Central memory CD4-positive, alpha-beta T cell (primary cell): ENCODE measurements at regions not wholly inside any gene's neighbourhood (a gene's known extent, or its start where the extent isn't known, plus 50 kb on each side); places are given as distances from the start of the nearest gene placed in this dataset.

Experiments
- DNase-seq: peaks from one replicate; pipeline ENCODE4 v3.0.0; 2022

DNA sequence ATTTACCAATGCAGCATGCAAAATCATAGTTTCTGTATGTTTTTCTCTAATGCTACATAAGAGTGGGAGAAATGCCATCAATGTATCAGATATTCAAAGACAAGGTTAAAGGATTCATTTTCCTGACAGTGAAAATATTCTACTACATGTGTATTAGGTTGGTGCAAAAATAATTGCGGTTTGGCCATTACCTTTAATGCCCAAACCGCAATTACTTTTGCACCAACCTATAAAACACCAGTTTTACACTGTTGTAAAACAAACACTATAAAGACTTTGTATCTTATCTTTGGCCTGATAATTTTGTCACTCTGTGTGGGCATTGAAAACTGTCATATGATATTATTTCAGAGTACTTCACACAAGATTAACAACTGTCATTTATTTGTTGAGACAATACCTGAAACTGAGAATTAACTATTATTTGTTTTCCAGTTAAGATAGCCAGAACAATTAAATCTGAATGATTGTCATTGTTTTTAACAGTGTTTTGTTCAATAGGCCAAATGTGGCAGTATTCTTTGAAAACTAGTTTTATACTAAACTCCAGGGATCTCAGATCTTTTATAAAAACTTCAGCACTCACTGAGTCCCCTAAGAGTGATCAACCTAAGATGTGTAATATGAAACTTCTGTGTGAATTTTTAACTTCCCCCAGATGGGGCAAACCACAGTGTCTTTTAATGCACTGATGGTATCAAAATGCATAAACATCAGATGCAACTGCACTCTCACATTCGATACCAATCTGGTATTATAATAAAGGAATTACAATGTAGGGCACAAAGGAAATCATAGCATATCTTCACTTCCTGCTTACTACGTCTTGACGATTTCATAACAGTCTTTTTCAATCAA is 53.8 kb upstream of the FBN2 start:
- DNase-seq = no peak

DNA sequence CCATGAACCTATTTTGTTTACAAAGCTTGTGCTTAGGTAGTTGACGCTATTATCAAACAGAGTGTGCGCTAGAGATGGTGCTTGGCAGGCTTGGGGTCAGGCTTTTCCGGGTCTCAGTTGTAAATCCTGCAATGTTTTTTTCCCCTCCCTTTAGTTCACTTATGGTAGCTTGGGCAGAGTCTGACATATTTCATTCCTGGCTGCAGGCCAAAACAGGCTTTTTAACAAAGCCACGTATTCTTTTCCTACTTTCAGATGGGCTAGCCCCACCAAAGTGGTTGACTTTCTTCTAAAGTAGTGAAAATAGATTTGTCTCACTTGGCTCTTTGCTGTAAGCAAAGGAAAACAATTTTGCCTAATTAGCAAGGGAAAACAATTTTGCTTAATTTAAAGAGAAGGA is 58.0 kb upstream of the FBN2 start:
- no peak for DNase-seq

DNA sequence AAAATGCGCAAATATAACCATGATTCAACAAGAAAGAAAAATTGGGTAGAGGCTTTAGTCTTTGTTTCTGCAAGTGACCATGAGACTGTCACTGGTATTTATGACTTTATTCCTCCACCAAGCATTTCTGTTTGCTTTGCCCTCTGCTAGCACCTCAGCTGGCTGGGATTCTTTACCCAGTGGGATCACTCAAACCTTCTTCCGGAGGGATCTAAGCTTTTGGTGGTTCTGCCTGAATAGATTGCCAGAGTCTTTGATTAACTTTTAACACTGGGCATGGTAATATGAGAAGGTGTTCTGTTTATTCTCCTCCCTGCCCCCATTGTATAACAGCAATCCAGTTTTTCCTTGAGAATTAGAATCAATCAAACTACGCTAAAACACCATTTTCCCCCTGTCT is 59.1 kb upstream of the FBN2 start:
- DNase-seq = no peak

GRCh38 chr5:128613128-128613527 is 75.1 kb upstream of the FBN2 start:
- DNase-seq = no peak

DNA sequence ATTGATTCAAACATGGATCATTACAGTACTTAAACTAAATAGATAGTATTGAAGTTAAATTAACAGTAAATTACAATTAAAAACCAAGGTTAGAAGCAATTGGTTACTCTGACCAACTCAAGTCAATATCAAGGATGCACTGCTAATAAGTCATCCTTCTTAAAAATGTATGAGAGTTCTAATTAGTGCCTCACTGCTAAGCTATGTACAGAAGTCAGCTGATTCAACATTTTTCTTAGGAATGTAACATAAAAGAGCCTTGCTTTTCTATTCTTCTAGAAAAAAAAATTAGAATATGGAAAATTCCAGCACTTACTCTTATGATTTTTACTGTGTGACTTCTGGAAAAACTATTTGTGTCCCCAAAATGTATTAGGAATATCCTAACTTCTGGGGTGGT is 75.7 kb upstream of the FBN2 start:
- no peak for DNase-seq

- DNase-seq = no peak
These were observed 77.5 kb upstream of the FBN2 start for GRCh38 chr5:128615578-128615977.

GRCh38 chr5:128626536-128627090 is 88.6 kb upstream of the FBN2 start:
- DNase-seq = no peak

GRCh38 chr5:128627939-128628338 is 89.9 kb upstream of the FBN2 start:
- DNase-seq = no peak

DNA sequence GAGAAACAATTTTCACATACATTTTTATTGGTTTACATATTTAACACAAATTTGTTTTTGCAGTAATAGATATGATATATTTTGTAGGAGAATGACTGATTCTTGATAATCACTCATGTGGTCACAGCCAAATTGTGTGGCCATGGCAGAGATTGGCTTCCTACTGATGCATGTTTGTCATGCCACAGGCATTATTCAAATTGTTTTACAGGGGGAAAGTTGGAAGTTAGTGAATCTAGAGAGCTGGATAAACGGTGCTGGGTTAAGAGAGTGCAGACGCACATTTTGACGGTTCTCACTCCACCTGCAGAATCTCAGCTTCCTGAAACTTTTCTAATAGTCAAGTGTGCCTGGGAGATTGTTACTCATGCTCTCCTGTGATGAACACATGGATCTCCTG is 91.1 kb upstream of the FBN2 start:
- DNase-seq = no peak

DNA sequence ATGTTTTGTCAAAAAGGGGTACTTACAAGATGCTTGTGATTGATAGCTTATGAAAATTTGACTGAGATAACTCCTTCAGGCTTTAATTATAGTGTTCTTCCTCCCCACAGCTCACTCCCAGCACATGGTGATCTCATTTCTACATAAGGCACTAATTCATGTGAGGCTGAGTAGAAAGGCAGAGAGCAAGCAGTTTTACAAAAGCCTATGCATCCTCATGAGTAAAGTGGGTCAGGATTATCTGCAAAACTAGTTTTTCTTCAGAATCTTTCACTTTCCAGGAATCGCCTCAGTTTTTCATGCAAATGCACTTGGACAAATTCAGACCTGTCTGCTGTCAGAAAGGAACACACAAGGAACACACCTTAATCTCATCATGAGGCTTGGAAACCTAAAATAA is 92.1 kb upstream of the FBN2 start:
- DNase-seq = no peak

- no peak for DNase-seq
These were observed 93.7 kb upstream of the FBN2 start for GRCh38 chr5:128631771-128632170.

GRCh38 chr5:128632264-128632663 is 94.2 kb upstream of the FBN2 start:
- no peak for DNase-seq

- no peak for DNase-seq
These were observed 95.9 kb upstream of the FBN2 start for GRCh38 chr5:128633901-128634300.

GRCh38 chr5:128635379-128635778 is 97.3 kb upstream of the FBN2 start:
- no peak for DNase-seq

DNA sequence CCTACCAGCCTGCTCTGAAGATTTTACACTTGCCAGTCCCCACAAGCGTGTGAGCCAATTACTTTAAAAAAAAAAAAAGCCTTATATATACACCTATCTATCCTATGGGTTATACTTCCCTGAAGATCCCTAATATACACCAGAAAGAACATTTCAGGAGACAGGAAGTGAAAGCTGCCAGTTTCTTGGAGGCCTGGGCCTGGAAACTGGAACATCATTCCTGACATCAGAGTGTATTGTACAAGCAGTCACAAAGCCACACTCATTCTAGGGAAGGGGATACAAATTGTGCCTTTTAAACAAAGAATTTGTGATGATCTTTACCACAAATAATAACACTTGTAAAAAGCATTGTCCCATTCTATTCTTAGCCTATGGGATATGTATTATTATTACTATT is 98.3 kb upstream of the FBN2 start:
- no peak for DNase-seq

DNA sequence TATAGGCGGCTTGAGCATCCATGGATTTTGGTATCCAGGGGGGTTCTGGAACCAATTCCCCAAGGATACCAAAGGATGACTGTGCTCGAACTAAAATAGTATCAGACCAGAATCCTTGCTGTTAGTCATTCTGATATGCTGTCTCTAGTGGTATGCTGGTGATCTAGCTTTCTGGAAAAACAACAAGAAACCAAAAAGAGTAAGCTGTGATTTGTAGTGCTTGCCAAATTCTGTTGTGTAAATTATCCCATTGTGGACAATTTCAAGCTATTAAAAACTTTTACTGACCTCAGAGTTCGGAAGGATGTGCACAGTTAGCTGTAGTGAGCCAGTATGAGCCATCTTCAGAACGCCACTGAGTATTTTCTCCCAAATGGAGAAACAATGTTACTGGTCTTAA is 99.0 kb upstream of the FBN2 start:
- DNase-seq = no peak

GRCh38 chr5:128641861-128642260 is 103.8 kb upstream of the FBN2 start:
- DNase-seq = no peak

GRCh38 chr5:128644863-128645262 is 106.8 kb upstream of the FBN2 start:
- no peak for DNase-seq

DNA sequence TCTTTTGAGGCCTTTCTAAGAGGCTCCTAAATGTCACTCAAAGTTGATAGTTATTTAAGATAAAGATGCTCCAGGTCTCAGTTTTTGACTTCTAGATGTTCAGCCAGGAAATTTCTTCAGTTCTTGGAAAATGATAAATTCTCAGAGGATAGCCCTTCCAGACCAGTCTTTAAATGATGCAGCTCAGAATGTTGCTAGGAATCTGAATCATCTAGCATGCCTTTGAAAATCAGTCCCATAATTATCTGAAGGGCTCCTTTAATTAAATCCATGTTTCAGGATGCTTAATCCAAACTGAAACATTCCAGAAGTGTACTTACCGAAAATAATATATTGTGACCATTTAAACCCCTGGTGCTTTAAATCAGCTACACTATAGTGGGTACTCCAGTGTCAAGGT is 107.5 kb upstream of the FBN2 start:
- no peak for DNase-seq

GRCh38 chr5:128646176-128646575 is 108.1 kb upstream of the FBN2 start:
- DNase-seq = no peak

DNA sequence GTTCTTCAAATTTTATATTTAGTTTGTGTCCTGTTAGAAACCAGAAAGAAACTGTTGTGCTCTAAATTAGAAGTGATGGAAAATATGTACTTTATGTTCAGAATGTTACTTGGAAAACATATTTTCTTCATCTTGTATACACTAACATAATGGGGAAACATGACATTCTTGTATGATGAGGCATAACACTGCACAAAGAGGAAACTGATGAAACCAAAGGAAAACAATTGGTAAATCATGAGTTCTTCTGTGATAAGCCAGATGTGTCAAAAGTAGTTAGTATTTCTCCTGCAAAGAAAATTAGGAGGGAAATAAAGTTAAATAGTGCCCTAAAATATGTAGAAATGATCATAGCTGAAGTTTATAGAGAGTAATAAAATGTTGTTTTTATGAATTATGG is 111.1 kb upstream of the FBN2 start:
- no peak for DNase-seq

DNA sequence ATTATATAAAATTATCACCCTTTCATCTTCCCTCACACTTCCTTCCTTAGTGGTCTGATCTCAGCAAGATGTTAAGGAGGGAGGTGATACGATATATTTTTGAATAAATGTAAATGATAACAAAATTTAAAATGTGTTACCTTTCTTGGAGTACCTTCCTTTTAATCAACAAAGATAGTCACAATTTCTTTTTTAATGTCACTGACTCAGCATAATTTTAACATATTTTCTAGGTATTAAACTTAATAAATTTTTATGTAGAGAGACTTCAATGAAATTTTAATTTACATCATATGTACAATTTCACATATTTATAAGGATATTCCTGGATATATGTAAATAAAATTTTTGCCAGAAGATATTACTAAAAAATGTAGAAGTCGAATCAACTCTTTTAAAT is 125.0 kb upstream of the FBN2 start:
- no peak for DNase-seq

DNA sequence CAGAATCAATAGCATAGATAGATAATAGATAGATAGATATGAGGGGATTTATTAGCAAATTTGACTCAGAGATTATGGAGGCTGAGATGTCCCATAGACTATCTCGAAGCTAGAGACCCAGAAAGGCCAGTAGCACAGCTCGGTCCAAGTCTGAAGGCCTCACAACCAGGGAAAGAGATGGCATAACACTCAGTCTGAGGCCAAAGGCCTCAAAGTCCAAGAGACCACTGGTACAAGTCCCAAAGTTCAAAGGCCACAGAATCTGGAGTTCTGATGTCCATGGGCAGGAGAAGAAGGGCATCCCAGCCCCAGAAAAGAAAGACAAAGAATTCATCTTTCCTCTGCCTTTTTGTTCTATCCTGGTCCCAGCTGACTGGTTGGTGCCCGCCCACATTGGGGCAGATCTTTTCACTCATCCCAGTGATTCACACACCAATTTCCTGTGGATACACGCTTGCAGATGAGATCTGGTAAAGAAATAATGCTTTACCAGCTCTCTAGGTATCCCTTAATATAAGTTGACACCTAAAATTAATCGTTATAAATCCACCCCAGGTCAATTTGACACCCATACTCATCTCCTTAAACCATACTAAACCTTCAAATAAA is 127.8 kb upstream of the FBN2 start:
- no peak for DNase-seq

DNA sequence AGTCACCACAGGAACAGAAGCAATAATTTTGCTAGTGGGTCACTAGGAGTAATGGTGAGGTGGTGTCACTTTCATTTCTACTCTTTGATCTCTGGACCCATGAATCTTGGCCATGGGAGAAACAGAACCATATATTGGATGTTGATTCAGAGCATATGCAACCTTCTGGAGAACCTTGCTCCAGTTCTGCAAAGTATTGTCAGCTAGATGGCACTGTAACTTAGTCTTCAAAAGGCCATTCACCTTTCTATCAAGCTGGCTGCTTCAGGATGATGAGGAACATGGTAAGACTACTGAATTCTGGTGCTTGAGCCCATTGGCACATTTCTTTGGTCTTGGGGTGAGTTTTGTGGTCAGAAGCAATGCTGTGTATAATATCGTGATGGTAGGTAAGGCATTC is 129.1 kb upstream of the FBN2 start:
- no peak for DNase-seq
